IMR-90 (cell line): ENCODE measurements at regions not wholly inside any gene's neighbourhood (a gene's known extent, or its start where the extent isn't known, plus 50 kb on each side); places are given as distances from the start of the nearest gene placed in this dataset.

Source experiments
- ATAC-seq: fragments of 200-7000 bp; cut with Tn5 transposase; 2 replicates; pipeline ENCODE4 v1.9.1; 2020; ENCODE audit warnings: low read depth, mild to moderate bottlenecking, moderate library complexity
- BruUV-seq: library from RNA; stranded (reverse); fragments of 400-500 nt; replicated peaks from 2 replicates; lab custom pipeline; 2021; lab: Mats Ljungman, UMichigan
- CTCF ChIA-PET: fragments of 300-600 bp; formaldehyde crosslinking; extraction: SDS; loops from one replicate; lab custom pipeline; 2021; ENCODE audit warnings: antibody characterized with exemption; lab: Yijun Ruan, JAX
- POLR2A ChIA-PET: fragments of 300-600 bp; sonication (Branson Sonifier 250); formaldehyde crosslinking; loops from one replicate; lab custom pipeline; 2022; ENCODE audit warnings: antibody characterized with exemption; ENCODE audit not compliant: unreplicated experiment; lab: Charles Lee
- DNase-seq: peaks from one replicate; pipeline ENCODE4 v3.0.0; 2013
- H2AFZ ChIP-seq: replicated peaks from 2 replicates; pipeline ENCODE3; 2013; ENCODE audit warnings: low read length, mild to moderate bottlenecking; ENCODE audit not compliant: poor library complexity
- H2AK5ac ChIP-seq: 2 replicates; pipeline ENCODE4 v1.6.1; 2013; ENCODE audit warnings: low read depth, low read length, inconsistent platforms
- H2AK9ac ChIP-seq: replicated peaks from 2 replicates; pipeline ENCODE3; 2013; ENCODE audit warnings: mild to moderate bottlenecking, low read depth, low read length, moderate library complexity; ENCODE audit not compliant: poor library complexity
- H2BK120ac ChIP-seq: 2 replicates; pipeline ENCODE4 v1.6.1; 2013; ENCODE audit warnings: low read depth, low read length, inconsistent platforms
- H2BK15ac ChIP-seq: 3 replicates; pipeline ENCODE4 v1.6.1; 2013; ENCODE audit warnings: low read depth, low read length, inconsistent platforms
- H2BK20ac ChIP-seq: 2 replicates; pipeline ENCODE4 v1.6.1; 2013; ENCODE audit warnings: low read depth, mild to moderate bottlenecking, inconsistent platforms, low read length, moderate library complexity
- H2BK5ac ChIP-seq: 2 replicates; pipeline ENCODE4 v1.6.1; 2013; ENCODE audit warnings: mild to moderate bottlenecking, low read depth, low read length, inconsistent platforms; ENCODE audit not compliant: poor library complexity, severe bottlenecking
- H3K14ac ChIP-seq: replicated peaks from 2 replicates; pipeline ENCODE4 v1.6.1; 2013; ENCODE audit warnings: low read depth, low read length, inconsistent platforms
- H3K18ac ChIP-seq: 2 replicates; pipeline ENCODE4 v1.6.1; 2013; ENCODE audit warnings: low read depth, low read length, control low read depth
- H3K23ac ChIP-seq: 2 replicates; pipeline ENCODE4 v1.6.1; 2013; ENCODE audit warnings: low read depth, low read length, inconsistent platforms
- H3K27ac ChIP-seq: 2 replicates; pipeline ENCODE4 v1.5.1; 2013; ENCODE audit warnings: mild to moderate bottlenecking, control low read depth, low read length; ENCODE audit not compliant: insufficient read depth
- H3K27me3 ChIP-seq: 2 replicates; pipeline ENCODE4 v1.6.1; 2013; ENCODE audit warnings: low read length; ENCODE audit not compliant: control insufficient read depth, insufficient read depth
- H3K36me3 ChIP-seq: 2 replicates; pipeline ENCODE4 v1.6.1; 2013; ENCODE audit warnings: low read length, mixed read lengths; ENCODE audit not compliant: control insufficient read depth, insufficient read depth
- H3K4ac ChIP-seq: 2 replicates; pipeline ENCODE4 v1.6.1; 2013; ENCODE audit warnings: low read depth, low read length, inconsistent platforms
- H3K4me1 ChIP-seq: 2 replicates; pipeline ENCODE4 v1.6.1; 2013; ENCODE audit warnings: low read length, mixed read lengths; ENCODE audit not compliant: control insufficient read depth, insufficient read depth
- H3K4me2 ChIP-seq: 2 replicates; pipeline ENCODE4 v1.6.1; 2013; ENCODE audit warnings: low read depth, mild to moderate bottlenecking, control low read depth, low read length, moderate library complexity
- H3K4me3 ChIP-seq: 2 replicates; pipeline ENCODE4 v1.5.1; 2013; ENCODE audit warnings: low read depth, mild to moderate bottlenecking, control low read depth, low read length, moderate library complexity; ENCODE audit not compliant: insufficient read depth
- H3K56ac ChIP-seq: 2 replicates; pipeline ENCODE4 v1.6.1; 2013; ENCODE audit warnings: low read length, inconsistent platforms; ENCODE audit not compliant: insufficient read depth; ENCODE audit errors: extremely low read depth
- H3K79me1 ChIP-seq, 2 experiments: 2 replicates each; pipeline ENCODE4 v1.6.1; 2013; ENCODE audit warnings: low read length in 2 of 2, inconsistent platforms in 1 of 2, low read depth in 1 of 2
- H3K9ac ChIP-seq: 2 replicates; pipeline ENCODE4 v1.6.1; 2013; ENCODE audit warnings: low read depth, low read length, control low read depth
- H3K9me1 ChIP-seq: 2 replicates; pipeline ENCODE4 v1.6.1; 2013; ENCODE audit warnings: low read length, inconsistent platforms; ENCODE audit not compliant: insufficient read depth
- H3K9me3 ChIP-seq: 2 replicates; pipeline ENCODE4 v1.6.1; 2013; ENCODE audit warnings: low read length; ENCODE audit not compliant: control insufficient read depth, insufficient read depth
- H4K20me1 ChIP-seq: 2 replicates; pipeline ENCODE4 v1.6.1; 2013; ENCODE audit warnings: low read length, inconsistent platforms; ENCODE audit not compliant: insufficient read depth
- H4K5ac ChIP-seq: 2 replicates; pipeline ENCODE4 v1.6.1; 2013; ENCODE audit warnings: mild to moderate bottlenecking, low read depth, low read length, control low read depth
- H4K8ac ChIP-seq, 2 experiments: 2 replicates each; pipeline ENCODE4 v1.6.1; 2013; ENCODE audit warnings: low read depth in 2 of 2, low read length in 2 of 2, control low read depth in 1 of 2, inconsistent platforms in 1 of 2
- H4K91ac ChIP-seq: 2 replicates; pipeline ENCODE4 v1.6.1; 2013; ENCODE audit warnings: low read depth, low read length, inconsistent platforms; ENCODE audit not compliant: insufficient read depth
- CEBPB ChIP-seq: IDR thresholded peaks from 2 replicates; pipeline ENCODE4 v1.6.1; 2012; ENCODE audit warnings: low read depth, low read length, improper control_type of control experiment
- ELK1 ChIP-seq: fragments of 150-350 bp; IDR thresholded peaks from 2 replicates; pipeline ENCODE4 v1.6.1; 2016; ENCODE audit warnings: low read depth, mild to moderate bottlenecking, low read length, moderate library complexity, borderline replicate concordance
- FOS ChIP-seq: fragments of 150-350 bp; IDR thresholded peaks from 2 replicates; pipeline ENCODE4 v1.6.1; 2016; ENCODE audit warnings: low read depth, low read length
- WGBS, 2 experiments: methylation state at CpG; one replicate each; pipeline versions ENCODE4 v1.1.5 to v1.1.7; 2013; ENCODE audit warnings: missing lambda C conversion rate in 2 of 2; ENCODE audit not compliant: insufficient read length in 1 of 2; ENCODE audit errors: extremely low coverage in 2 of 2; 5-methylcytosine and 5-hydroxymethylcytosine counted together
- dilution Hi-C: fragments of 300-500 bp; cut with HindIII; formaldehyde crosslinking; loops from one replicate; pipeline ENCODE4 v1.14.3; 2018; ENCODE audit warnings: low sequenced_read_pairs; ENCODE audit not compliant: unreplicated experiment
- in situ Hi-C: fragments of 300-500 bp; cut with MboI; formaldehyde crosslinking; loops from 3 replicates; pipeline ENCODE4 v1.14.3; 2019; ENCODE audit warnings: low sequenced_read_pairs, inconsistent platforms, mixed read lengths
- intact Hi-C: fragments of 100-400 bp; cut with micrococcal nuclease; formaldehyde crosslinking; loops from 2 replicates; pipeline ENCODE4 v1.10.0; 2022

GRCh38 chr5:142495531-142495930 is 170.7 kb upstream of the SPRY4 start:
- DNase-seq (no peak), ATAC-seq (no peak)
- no peaks in the 10 kb centered on the region for H3K79me1 ChIP-seq
- H2AK9ac ChIP-seq: no peak overlapping the region
- POLR2A ChIA-PET: no interaction called here
- no peak overlapping the region for H4K5ac ChIP-seq
- H3K14ac ChIP-seq: no peak overlapping the region
- CTCF ChIA-PET: no interaction called here
- no peak overlapping the region for H2BK15ac ChIP-seq
- H2BK5ac ChIP-seq: no peak overlapping the region
- no peak overlapping the region for H2BK120ac ChIP-seq
- intact Hi-C loops (no loop called here), dilution Hi-C loops (no loop called here), in situ Hi-C loops (no loop called here)
- peaks cover 2% of the 10 kb centered on the region; the same call in 1 of the 2 replicates for H3K4me1 ChIP-seq
- H3K9ac ChIP-seq: no peak overlapping the region
- H3K27me3 ChIP-seq: no peaks in the 10 kb centered on the region
- H3K9me3 ChIP-seq: no peaks in the 10 kb centered on the region
- no peak overlapping the region for H3K4me3 ChIP-seq
- no peak overlapping the region for H4K91ac ChIP-seq
- WGBS, 2 experiments: no CpG with 5 or more reads among the region's 2 CpGs
- no peak overlapping the region for H3K4ac ChIP-seq
- 0 out of 2 replicates have a peak, but pooled peaks cover 2% of the 10 kb centered on the region for H3K9me1 ChIP-seq
- H3K23ac ChIP-seq: no peak overlapping the region
- no TSS peak for BruUV-seq
- H2AFZ ChIP-seq: no peak overlapping the region
- no peak overlapping the region for H4K8ac ChIP-seq
- TF ChIP-seq ELK1: no peak
- TF ChIP-seq CEBPB: no peak
- no peak for TF ChIP-seq FOS
- H3K18ac ChIP-seq: no peak overlapping the region
- H3K4me2 ChIP-seq: no peak overlapping the region
- H3K56ac ChIP-seq: no peak overlapping the region
- no peaks in the 10 kb centered on the region; the same call in 1 of the 2 replicates for H3K36me3 ChIP-seq
- H4K20me1 ChIP-seq: no peaks in the 10 kb centered on the region
- no peak overlapping the region for H2AK5ac ChIP-seq
- no peak overlapping the region for H2BK20ac ChIP-seq
- no peak overlapping the region for H3K27ac ChIP-seq
